K562 (cell line): ENCODE measurements at regions not wholly inside any gene's neighbourhood (a gene's known extent, or its start where the extent isn't known, plus 50 kb on each side); places are given as distances from the start of the nearest gene placed in this dataset.

Experiments
- ATAC-seq: fragments of 200-7000 bp; cut with Tn5 transposase; 3 replicates; pipeline ENCODE4 v1.9.1; 2020; ENCODE audit warnings: moderate library complexity
- BruUV-seq: library from RNA; stranded (reverse); fragments of 400-500 nt; replicated peaks from 2 replicates; lab custom pipeline; 2021; lab: Mats Ljungman, UMichigan
- CTCF ChIA-PET: fragments of 300-600 bp; formaldehyde crosslinking; extraction: SDS; loops from one replicate; lab custom pipeline; 2021; ENCODE audit warnings: low intra/inter-chr PET ratio; lab: Yijun Ruan, JAX
- POLR2A ChIA-PET: fragments of 300-600, 350-650 bp; sonication (Branson Sonifier 250); formaldehyde crosslinking; extraction: SDS; loops from one replicate; lab custom pipeline; 2021; ENCODE audit warnings: antibody characterized with exemption, inconsistent platforms; lab: Yijun Ruan, JAX
- DNase-seq, 4 experiments: peaks; one replicate each; pipeline versions ENCODE4 v3.0.0 to v3.0.0-alpha.2; 2011 to 2018; ENCODE audit warnings: low spot score in 3 of 4, mixed read lengths in 3 of 4; ENCODE audit errors: extremely low read depth in 1 of 4
- FAIRE-seq: peaks from 2 replicates; lab custom pipeline; 2011; peaks lifted over from hg19 to GRCh38; lab: Jason Lieb, UNC
- H2AFZ ChIP-seq: 2 replicates; pipeline ENCODE4 v1.6.0; 2011; ENCODE audit warnings: low read depth, low read length, control low read depth, inconsistent platforms
- H3K27ac ChIP-seq: fragments of 200-600 bp; 3 replicates; pipeline ENCODE4 v1.8.0; 2011; ENCODE audit warnings: low read depth, mild to moderate bottlenecking, control low read depth, inconsistent platforms, low read length, moderate library complexity, mixed read lengths; ENCODE audit errors: extremely low read depth
- H3K27me3 ChIP-seq, 2 experiments: fragments of 300-600 bp in 1 of 2; 2 replicates in 1 of 2; 3 replicates in 1 of 2; pipeline versions ENCODE4 v1.6.0 to v1.8.0; 2011; ENCODE audit warnings: inconsistent platforms in 2 of 2, low read length in 2 of 2, mild to moderate bottlenecking in 1 of 2, mixed read lengths in 1 of 2, moderate library complexity in 1 of 2; ENCODE audit not compliant: control insufficient read depth in 2 of 2, insufficient read depth in 2 of 2
- H3K36me3 ChIP-seq: fragments of 300-600 bp; 3 replicates; pipeline ENCODE4 v1.8.0; 2011; ENCODE audit warnings: mild to moderate bottlenecking, low read length, inconsistent platforms; ENCODE audit not compliant: control insufficient read depth, insufficient read depth
- H3K4me1 ChIP-seq, 2 experiments: fragments of 200-600 bp in 1 of 2; replicated peaks in 1 of 2; 2 replicates in 1 of 2; 3 replicates in 1 of 2; pipeline versions ENCODE4 v1.5.1 to v1.8.0; 2011; ENCODE audit warnings: inconsistent platforms in 2 of 2, low read length in 2 of 2, mild to moderate bottlenecking in 1 of 2, mixed read lengths in 1 of 2, moderate library complexity in 1 of 2; ENCODE audit not compliant: control insufficient read depth in 2 of 2, insufficient read depth in 2 of 2
- H3K4me2 ChIP-seq: 2 replicates; pipeline ENCODE4 v1.6.1; 2011; ENCODE audit warnings: low read length, control low read depth, inconsistent platforms, mixed read lengths; ENCODE audit not compliant: insufficient read depth
- H3K4me3 ChIP-seq: fragments of 200-600 bp; sonication (generic), shearing (Covaris generic); 2 replicates; pipeline ENCODE4 v1.5.1; 2016; ENCODE audit warnings: control low read depth, inconsistent platforms
- H3K79me2 ChIP-seq: fragments of 200-600 bp; 3 replicates; pipeline ENCODE4 v1.8.0; 2011; ENCODE audit warnings: low read length, inconsistent platforms; ENCODE audit not compliant: control insufficient read depth, insufficient read depth
- H3K9ac ChIP-seq, 2 experiments: 2 replicates each; pipeline versions ENCODE4 v1.6.0 to v1.6.1; 2011; ENCODE audit warnings: low read depth in 2 of 2, low read length in 2 of 2, control low read depth in 1 of 2, inconsistent platforms in 1 of 2, mild to moderate bottlenecking in 1 of 2, mixed read lengths in 1 of 2; ENCODE audit not compliant: insufficient read depth in 1 of 2
- H3K9me1 ChIP-seq: one replicate; pipeline ENCODE4 v1.6.0; 2011; ENCODE audit warnings: inconsistent platforms, mild to moderate bottlenecking, low read length, moderate library complexity; ENCODE audit not compliant: control insufficient read depth, insufficient read depth
- H3K9me3 ChIP-seq: replicated peaks from 2 replicates; pipeline ENCODE4 v1.5.1; 2011; ENCODE audit warnings: low read depth, low read length, inconsistent platforms; ENCODE audit not compliant: control insufficient read depth, insufficient read depth
- H4K20me1 ChIP-seq: replicated peaks from 2 replicates; pipeline ENCODE4 v1.6.1; 2011; ENCODE audit warnings: low read length, inconsistent platforms, mixed read lengths; ENCODE audit not compliant: control insufficient read depth, insufficient read depth
- EGR1 ChIP-seq: fragments of 450-650 bp; conservative IDR thresholded peaks from 2 replicates; pipeline ENCODE4 v1.6.1; 2017; ENCODE audit warnings: mild to moderate bottlenecking
- HDAC6 ChIP-seq: IDR thresholded peaks from 2 replicates; pipeline ENCODE4 v1.6.1; 2012; ENCODE audit warnings: low read depth, mild to moderate bottlenecking, control low read depth, inconsistent platforms, low read length, moderate library complexity
- NBN ChIP-seq: fragments of 450-650 bp; IDR thresholded peaks from 2 replicates; pipeline ENCODE4 v1.6.1; 2016; ENCODE audit warnings: low read depth, mild to moderate bottlenecking
- TCFL5 ChIP-seq: fragments of 250-450 bp; sonication (Bioruptor Pico); conservative IDR thresholded peaks from 2 replicates; pipeline ENCODE4 v1.6.1; 2021; ENCODE audit warnings: mild to moderate bottlenecking, moderate library complexity, matching md5 sums
- ZNF436 ChIP-seq: fragments of 250-450, 450-650 bp; sonication (Bioruptor Pico); formaldehyde crosslinking; IDR thresholded peaks from 2 replicates; pipeline ENCODE4 v1.7.0; 2020; ENCODE audit warnings: mild to moderate bottlenecking
- ZNF449 ChIP-seq: fragments of 250-450 bp; sonication (Bioruptor Pico); IDR thresholded peaks from 2 replicates; pipeline ENCODE4 v1.8.0; 2022; ENCODE audit warnings: moderate library complexity, mild to moderate bottlenecking, inconsistent platforms
- in situ Hi-C: fragments of 300-500 bp; cut with MboI; formaldehyde crosslinking; loops from 4 replicates; pipeline ENCODE4 v1.15.0; 2018; ENCODE audit warnings: inconsistent platforms, mixed read lengths
- intact Hi-C: fragments of 100-400 bp; cut with micrococcal nuclease; formaldehyde crosslinking; loops from 2 replicates; pipeline ENCODE4 v1.14.2; 2022
- TF ChIP-seq, protein P1 (sequence below), 2 experiments: fragments of 200-800 bp in 1 of 2; sonication (Bioruptor generic) in 1 of 2; sonication (generic) in 1 of 2; formaldehyde crosslinking in 1 of 2; IDR thresholded peaks in 1 of 2; conservative IDR thresholded peaks in 1 of 2; 2 replicates each; pipeline versions ENCODE4 v1.5.0 to v1.6.1; 2016 to 2020; ENCODE audit warnings: missing compliant biosample characterization in 1 of 2, missing genetic modification characterization in 1 of 2, missing genetic modification reagents in 1 of 2
- TF ChIP-seq, protein P2 (sequence below): fragments of 250-450 bp; sonication (Bioruptor Pico); IDR thresholded peaks from 2 replicates; pipeline ENCODE4 v1.5.0; 2021

DNA sequence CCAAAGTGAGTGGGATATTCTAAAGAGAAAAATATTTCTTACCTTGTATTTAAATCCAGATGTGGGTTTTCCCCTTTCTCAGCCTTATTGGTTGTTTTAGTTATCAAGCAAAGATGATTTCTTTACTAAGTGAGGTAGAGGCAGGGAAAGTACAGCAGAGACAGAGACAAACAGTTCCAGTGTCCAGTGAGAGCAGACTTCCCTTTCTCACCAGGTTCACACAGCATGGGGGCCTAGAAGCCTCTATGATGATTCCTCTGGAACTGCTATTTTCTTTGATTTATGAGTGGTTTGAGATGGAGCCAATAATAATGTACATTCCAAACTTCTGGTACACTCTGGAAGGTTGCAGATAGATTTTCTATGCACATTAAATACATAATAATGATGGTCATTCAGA is 234.0 kb upstream of the MARCKS start:
- BruUV-seq: no TSS peak
- no peak for TF ChIP-seq HDAC6
- no peak for TF ChIP-seq EGR1
- TF ChIP-seq ZNF449 (CRISPR knock-in tag): no peak
- no peak for TF ChIP-seq TCFL5
- TF ChIP-seq, protein P1, sequence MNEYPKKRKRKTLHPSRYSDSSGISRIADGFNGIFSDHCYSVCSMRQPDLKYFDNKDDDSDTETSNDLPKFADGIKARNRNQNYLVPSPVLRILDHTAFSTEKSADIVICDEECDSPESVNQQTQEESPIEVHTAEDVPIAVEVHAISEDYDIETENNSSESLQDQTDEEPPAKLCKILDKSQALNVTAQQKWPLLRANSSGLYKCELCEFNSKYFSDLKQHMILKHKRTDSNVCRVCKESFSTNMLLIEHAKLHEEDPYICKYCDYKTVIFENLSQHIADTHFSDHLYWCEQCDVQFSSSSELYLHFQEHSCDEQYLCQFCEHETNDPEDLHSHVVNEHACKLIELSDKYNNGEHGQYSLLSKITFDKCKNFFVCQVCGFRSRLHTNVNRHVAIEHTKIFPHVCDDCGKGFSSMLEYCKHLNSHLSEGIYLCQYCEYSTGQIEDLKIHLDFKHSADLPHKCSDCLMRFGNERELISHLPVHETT (CRISPR knock-in tag; conservative IDR thresholded peaks at IDR 0.05 in 1 of 2, IDR thresholded peaks at IDR 0.05 in 1 of 2): no peak
- no peak for TF ChIP-seq ZNF436 (CRISPR knock-in tag)
- TF ChIP-seq, protein P2, sequence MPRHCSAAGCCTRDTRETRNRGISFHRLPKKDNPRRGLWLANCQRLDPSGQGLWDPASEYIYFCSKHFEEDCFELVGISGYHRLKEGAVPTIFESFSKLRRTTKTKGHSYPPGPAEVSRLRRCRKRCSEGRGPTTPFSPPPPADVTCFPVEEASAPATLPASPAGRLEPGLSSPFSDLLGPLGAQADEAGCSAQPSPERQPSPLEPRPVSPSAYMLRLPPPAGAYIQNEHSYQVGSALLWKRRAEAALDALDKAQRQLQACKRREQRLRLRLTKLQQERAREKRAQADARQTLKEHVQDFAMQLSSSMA (CRISPR knock-in tag): no peak
- TF ChIP-seq NBN: no peak

More for the DNA sequence above, 234.0 kb upstream of the MARCKS start:
- Histone ChIP-seq H3K4me1 (no peaks in the 10 kb centered on the region), H3K9me1 (no peaks in the 10 kb centered on the region), H3K4me2 (no peak overlapping the region), H3K36me3 (no peaks in the 10 kb centered on the region), H2AFZ (no peak overlapping the region), H3K27me3 (no peaks in the 10 kb centered on the region), H3K27ac (no peak overlapping the region), H3K9ac (no peak overlapping the region), H3K9me3 (no peaks in the 10 kb centered on the region), H4K20me1 (no peaks in the 10 kb centered on the region), H3K79me2 (no peaks in the 10 kb centered on the region), H3K4me3 (no peak overlapping the region)
- in situ Hi-C loops: no loop called here
- ChIA-PET POLR2A (no interaction called here), CTCF (no interaction called here)
- ATAC-seq (no peak), FAIRE-seq (no peak), DNase-seq (no peak)
- intact Hi-C loops: no loop called here
